ENCODE measurements at regions not wholly inside any gene's neighbourhood (a gene's known extent, or its start where the extent isn't known, plus 50 kb on each side); places are given as distances from the start of the nearest gene placed in this dataset.
"Not testable (repeated sequence)": the region's sequence is repeated elsewhere in the genome, so short reads cannot be mapped to it uniquely, and the experiment has no call there.

DNA sequence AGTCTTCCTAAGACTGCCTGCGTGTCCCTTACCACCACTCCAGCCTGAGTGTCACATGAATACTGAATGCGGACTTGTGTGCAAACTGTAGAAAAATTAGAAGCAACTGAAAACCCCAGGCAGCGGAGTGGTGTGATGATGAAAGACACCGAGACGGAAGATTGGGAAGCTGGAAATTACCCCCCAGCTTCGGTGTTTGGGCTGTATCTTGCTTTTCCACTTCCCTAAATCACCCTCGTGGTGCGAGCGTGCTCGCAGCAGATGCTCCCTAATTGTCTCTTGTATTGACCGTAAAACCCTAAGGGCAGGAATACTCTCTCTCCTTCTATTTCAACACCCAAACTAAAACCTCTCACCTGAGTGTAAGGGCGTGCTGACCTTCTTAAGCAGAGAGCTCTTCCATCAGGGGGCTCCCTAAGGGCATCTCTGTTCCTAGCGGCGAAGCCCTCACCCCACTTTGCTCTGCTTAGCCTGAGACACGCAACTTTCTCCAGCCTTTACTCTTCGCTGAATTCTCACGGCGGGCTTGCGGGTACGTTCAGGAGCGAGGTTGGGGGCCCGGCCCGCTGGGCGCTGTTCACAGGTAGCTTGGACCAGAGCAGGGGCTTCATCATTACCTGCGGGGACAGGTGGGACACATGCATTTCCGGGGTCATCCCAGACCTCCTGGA, 62.4 kb downstream of the CRYBB2 start:
- DNase-seq, result no peak

DNA sequence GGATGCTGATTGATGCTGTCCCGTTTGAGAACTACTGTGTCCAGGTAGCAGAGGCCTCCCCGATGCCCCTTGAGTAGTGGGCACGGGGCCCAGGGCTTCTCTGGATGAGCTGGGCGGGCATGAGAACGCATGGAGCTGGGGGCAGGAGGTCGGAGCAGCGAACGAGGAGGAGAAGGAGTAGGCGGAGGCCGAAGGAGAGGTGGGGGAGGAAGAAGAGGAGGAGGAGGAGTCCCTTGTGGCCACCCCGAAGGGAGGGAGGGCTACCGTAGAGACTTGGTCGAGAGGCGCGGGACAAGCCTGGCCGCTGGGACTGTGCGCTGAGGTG, 62.9 kb downstream of the CRYBB2 start:
- no peak for DNase-seq

DNA sequence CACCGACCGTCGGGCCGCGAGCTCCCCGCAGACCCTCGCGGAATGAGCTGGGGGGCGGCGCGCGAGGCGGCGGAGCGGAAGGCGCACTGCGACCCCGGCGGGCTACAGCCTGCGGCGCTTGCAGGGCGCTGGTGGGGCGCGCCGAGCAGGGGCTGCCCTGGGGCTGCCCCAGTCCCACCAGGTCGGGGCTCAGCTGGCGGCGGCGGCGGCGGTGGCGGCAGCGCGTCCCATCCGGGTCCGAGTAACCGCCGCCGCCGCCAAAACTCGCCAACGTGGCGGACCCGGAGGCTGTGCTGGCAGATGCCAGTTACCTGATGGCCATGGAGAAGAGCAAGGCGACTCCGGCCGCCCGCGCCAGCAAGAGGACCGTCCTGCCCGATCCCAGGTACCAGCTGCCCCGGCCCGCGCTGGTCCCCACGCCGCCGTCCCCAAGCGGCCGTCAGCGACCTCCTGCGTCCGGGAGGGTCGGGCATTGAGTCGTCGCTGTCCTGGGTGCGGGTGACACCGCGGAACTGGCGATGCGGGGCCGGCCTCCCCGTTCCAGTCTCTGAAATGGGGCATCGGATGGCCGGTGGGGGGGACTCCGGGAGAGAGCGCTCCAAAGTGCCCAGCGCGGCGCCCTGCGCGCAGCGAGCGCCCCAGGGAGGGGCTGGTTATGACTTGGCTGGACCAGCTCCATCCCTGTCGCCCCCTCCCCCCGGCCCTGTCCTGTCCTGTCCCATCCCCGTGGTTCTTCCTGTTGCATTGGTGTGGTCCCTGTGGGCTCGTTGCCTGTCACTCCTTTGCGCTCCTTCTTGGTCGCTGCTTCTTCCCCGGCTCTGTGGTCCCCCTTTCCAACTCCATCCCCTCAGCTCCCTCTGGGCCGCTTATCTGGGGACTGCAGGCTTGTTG, 63.5 kb downstream of the CRYBB2 start:
- DNase-seq, result no peak

DNA sequence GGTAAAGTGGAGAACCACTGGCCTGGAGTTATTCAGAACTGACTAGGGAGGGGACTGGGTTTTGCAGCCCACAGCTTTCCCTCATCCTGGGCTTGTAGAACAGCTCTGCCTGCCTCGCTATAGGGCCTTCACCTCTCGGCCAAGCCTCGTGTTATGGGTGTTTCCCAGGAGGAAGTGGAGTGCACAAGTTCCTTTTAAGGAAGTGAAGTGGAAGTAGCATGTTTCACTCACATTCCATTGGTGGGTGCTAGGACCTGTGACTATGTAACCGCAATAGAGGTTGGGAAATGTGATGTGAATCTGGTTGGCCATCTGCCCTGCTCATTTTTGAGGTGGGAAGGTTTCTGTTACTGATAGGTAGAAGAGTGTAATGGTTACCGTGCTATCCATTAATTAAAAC, 69.0 kb downstream of the CRYBB2 start:
- DNase-seq, result not testable (repeated sequence)

DNA sequence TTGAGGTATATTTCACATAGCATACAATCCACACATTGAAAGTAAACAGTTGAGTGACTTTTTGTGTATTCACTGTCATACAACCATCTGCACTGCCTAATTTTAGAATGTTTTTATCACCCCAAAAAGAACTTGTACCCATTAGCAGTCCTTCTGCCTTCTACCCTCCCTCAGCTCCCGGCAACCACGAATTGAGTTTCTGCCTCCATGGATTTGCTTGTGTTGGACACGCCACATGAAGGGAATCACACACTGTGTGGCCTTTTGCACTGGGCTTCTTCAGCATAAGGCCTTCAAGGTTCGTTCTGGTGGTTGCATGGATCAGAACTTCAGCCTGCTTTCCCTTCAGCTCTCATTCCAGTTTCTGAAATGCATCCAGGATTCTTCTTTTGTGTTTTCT, 82.5 kb downstream of the CRYBB2 start:
- DNase-seq, result not testable (repeated sequence)

DNA sequence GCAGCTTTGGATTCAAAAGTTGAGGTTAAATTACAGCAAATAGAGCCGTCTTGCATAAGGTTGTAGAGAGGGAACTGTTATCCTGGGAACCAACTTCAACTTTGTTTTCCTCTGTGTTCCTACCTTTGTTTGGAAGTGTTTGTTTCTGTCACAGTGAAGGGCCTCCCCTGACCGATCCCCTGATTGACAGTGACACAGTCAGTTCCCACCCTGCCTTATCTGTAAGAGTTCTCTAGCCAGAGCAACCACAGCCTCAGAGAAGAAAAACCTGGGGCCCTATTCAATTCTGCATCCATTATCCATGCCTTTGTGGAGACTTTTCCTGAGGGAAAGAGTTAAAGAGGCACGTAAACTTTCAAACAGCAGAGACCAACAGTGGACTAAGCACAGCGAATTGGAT, 90.1 kb downstream of the CRYBB2 start:
- not testable (repeated sequence) for DNase-seq

DNA sequence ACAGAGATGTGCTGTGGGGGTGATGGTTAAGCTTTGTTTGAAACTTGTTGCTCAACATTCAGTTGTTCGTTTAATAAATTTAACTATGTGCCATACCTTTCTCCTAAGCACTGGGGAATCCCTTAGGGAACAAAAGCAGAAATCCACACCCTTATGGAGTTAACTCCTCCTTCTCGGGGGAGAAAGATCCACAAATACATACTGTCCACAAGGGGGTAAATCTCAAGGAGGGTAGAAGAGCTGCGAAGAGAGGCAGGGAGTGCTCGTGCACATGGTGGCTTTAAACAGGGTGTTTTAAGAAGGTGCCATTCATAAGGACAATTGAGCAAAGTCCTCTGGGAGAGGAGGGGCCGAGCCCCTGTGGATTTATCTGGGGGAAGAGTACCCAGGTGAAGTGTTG, 92.5 kb downstream of the CRYBB2 start:
- not testable (repeated sequence) for DNase-seq

DNA sequence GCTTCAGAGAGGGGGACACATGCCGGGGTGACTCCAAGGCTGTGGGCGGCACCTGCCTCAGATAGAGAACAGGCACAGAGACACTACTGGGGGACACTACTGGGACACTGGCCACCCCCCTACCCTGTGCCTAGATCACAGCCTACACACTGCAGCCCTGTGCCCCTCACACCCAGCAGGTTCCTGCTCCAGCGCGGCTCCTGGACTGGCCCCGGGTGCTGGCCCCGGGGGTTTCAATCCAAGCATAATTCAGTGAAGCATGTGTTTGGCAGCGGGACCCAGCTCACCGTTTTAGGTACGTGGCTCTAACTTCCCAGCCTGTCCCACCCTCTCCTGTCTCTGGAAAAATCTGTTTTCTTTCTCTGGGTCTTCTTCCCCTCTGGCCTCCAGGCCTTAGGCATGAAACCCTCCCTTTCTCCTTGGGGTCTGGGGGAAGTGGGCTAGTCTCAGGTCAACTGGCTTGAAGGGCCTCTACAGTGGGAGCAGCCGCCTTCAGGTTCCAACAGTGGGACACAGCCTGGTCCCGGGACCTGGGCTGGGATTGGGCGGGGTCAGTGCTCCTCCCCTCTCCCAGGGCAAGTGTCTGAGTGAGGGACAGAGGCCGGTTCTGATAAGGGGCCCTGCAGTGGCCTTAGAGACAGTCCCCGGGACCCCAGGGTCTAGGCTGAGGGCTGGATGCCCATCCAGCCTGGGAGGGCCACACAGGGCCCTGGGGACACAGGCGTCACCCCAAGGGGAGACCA, 98.8 kb downstream of the CRYBB2 start:
- DNase-seq, result no peak

DNA sequence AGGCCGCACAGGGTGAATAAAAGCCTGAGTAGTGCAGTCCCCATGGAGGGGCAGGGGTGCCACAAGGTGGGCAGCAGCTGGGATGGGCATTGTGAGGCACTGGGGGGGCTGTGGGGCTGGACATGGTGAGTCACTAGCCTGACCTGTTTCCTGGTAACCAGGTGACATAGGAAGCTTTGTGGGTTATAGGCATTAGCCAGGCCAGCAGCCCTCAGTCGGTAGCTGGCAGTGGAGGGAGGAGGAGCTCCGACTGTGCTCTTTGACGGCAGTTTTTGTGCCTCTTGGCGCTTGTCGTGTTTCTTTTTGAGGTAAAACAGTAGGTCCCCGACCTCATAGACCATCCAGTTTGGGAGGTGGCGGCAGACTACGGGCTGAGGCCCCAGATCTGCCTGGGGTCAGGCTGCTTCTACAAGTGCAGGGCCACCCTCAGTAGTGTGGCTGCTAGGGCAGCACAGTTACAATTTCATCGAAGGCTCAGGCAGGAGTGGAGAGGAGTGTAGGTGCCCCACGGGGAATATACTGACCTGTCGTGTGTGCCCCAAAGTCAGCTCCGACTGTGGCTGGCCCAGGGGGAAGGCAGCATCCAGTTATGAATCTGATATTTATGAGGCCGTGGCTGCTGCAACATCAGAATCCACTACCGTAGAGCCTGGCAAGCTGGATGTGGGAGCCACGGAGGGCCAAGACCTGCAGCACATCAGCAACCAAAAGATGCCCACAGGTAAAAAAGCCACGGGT, 107.7 kb downstream of the CRYBB2 start:
- DNase-seq, result no peak

DNA sequence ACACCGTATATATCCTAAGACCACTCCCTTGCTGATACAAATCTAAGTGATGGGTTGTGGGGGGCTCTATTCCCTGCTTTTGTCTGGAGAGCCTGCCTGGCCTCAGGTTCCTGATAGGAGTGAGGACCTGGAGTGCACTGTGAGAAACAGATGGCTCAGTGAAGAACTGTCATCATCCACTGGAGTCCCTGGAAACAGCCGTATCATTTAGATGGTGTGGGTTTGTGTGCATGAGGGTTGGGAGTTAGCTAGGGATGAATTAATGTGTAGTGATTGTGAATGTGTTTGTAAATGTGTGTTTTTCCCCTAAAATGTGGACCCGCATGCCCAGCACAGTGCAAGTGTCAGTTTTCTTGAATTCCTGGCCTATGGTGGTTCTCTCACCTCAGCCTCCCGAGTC, 111.6 kb downstream of the CRYBB2 start:
- DNase-seq, result no peak

DNA sequence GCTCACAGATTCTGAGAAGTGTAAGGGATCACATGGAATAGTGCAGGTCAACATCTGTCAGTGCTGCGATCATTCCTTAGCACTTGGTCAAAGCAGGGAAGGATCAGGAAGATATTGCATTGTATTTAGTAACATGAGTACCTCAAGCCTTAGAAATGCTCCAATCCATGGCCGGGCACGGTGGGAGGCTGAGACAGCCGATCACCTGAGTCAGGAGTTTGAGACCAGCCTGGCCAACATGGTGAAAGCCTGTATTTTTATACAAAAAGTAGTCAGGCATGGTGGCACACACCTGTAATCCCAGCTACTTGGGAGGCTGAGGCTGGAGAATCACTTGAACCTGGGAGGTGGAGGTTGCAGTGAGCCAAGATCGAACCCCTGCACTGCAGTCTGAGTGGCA, 112.5 kb downstream of the CRYBB2 start:
- DNase-seq, result not testable (repeated sequence)

DNA sequence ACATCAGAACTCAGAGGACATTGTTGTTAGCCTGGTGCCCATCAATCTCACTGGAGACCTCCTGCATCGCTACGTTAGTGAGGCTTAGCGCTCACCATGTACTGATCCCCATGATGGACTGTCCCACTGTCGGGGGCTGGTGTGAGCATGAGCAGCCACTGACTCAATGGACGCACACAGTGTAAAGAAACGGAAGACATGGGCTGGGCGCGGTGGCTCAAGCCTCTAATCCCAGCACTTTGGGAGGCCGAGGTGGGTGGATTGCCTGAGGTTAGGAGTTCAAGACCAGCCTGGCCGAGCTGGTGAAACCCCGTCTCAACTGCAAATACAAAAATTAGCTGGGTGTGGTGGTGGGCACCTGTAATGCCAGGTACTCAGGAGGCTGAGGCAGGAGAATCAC, 112.9 kb downstream of the CRYBB2 start:
- DNase-seq, result no peak

DNA sequence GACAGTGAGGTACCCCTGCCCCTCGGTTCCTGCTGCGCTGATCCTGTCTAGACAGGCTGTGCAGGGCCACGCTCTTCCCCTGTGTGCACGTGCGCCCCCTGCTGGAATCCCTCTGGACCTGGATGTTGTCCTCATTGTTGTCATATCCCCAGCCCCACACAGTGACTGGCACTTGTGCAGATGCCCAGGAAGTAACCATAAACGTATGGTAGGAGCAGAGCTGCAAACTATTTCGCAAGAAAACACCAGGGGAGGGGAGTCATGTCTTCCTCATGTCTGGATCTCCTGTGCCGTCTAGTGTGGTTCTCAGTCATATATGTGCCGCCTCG, 114.7 kb downstream of the CRYBB2 start:
- DNase-seq, result no peak

DNA sequence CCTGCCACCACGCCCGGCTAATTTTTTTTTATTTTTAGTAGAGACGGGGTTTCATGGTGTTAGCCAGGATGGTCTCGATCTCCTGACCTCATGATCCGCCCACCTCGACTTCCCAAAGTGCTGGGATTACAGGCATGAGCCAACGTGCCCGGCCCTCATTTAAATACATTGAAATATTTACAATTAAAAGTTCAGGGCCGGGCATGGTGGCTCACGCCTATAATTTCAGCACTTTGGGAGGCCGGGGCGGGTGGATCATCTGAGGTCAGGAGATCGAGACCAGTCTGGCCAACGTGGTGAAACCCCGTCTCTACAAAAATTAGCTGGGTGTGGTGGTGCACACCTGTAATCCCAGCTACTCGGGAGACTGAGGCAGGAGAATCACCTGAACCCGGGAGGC, 115.2 kb downstream of the CRYBB2 start:
- DNase-seq, result not testable (repeated sequence)

DNA sequence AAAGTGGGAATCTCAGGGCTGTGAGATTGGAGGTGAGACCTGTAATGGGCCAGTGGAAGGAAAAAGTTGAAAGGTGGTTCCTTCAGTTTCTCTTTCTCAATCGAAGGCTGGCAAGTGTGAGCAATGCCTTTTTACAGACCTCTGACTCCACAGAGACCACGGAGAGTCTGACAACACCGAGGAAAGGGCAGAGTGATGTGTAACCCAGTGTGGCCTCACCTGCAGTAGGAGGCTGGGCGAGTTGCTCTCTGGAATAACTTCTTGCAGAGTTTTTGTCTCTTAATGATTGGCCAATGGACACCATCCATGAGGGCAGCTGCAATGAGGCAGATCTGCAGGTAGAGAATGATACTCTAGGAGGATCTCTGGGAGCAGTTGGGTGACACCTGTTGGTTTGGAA, 115.8 kb downstream of the CRYBB2 start:
- DNase-seq, result not testable (repeated sequence)

DNA sequence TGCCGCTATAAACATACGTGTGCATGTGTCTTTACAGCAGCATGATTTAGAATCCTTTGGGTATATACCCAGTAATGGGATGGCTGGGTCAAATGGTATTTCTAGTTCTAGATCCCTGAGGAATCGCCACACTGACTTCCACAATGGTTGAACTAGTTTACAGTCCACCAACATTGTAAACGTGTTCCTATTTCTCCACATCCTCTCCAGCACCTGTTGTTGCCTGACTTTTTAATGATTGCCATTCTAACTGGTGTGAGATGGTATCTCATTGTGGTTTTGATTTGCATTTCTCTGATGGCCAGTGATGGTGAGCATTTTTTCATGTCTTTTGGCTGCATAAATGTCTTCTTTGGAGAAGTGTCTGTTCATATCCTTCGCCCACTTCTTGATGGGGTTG, 121.1 kb downstream of the CRYBB2 start:
- DNase-seq, result not testable (repeated sequence)

DNA sequence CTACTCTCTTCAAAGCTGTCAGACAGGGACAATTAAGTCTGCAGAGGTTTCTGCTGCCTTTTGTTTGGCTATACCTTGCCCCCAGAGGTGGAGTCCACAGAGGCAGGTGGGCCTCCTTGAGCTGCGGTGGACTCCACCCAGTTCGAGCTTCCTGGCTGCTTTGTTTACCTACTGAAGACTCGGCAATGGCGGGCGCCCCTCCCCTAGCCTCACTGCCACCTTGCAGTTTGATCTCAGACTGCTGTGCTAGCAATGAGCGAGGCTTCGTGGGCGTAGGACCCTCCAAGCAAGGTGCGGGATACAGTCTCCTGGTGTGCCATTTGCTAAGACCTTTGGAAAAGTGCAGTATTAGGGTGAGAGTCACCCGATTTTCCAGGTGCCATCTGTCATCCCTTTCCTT, 124.9 kb downstream of the CRYBB2 start:
- DNase-seq, result not testable (repeated sequence)

DNA sequence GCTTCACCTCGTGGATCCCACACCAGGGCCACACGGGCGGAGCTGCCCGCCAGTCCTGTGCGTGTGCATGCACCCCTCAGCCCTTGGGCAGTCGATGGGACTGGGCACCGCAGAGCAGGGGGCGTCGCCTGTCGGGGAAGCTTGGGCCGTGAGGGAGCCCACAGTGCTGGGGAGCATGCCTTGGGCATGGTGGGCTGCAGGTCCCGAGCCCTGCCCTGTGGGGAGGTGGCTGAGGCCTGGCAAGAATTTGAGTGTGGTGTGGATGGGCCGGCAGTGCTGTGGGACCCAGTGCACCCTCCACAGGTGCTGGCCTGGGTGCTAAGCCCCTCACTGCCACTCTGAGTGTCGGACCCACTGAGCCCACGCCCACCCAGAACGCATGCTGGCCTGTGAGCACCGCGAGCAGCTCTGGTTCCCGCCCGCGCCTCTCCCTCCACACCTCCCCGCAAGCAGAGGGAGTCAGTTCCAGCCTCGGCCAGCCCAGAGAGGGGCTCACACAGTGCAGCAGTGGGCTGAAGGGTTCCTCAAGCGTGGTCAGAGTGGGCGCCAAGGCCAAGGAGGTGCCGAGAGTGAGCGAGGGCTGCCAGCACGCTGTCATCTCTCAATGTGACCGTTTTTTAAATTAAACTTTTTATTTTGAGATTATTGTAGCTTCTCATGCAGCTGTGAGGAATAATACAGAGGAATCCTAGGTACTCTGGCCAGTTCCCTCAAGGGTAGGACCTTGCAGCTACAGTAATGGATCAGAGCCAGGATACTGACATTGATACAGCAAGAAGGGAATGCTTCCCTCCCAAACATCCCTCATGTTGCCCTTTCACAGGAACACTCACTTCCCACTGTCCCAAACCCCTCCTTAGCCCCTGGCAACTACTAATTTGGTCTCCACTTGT, 127.7 kb downstream of the CRYBB2 start:
- no peak for DNase-seq

DNA sequence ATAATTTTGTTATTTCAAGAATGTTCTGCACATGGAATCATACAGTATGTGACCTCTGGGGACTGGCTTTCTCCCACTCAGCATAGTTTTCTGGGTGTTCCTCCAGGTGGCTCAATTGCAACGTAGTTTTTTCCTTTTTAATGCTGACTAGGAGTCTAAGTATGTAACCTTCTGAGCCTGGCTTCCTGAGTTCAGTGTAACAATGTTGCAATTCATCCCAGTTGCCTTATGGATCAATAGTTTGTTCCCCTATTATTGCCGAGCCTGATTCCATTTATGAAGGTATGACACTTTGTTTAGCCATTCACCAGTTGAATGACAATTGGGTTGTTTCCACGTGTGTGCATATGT, 128.3 kb downstream of the CRYBB2 start:
- DNase-seq, result no peak

DNA sequence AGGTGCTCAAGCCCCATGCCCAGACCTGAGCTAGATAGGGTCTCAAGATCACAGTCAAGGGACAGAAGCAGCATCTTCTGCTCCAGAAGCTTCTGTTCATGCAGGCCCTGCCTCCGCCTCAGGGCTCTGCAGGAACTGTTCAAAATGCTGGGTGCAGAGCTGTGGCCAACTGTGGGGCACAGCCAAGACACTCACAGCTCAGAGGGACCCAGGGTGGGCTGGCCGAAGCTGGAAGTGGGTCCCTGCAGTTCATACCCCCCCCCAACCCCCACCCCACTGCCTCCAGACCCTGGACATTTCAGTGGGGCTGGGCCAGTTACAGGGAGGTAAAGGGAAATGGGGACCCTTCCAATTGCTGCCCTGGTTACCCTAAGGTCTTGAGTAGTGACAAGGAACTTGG, 129.0 kb downstream of the CRYBB2 start:
- no peak for DNase-seq

DNA sequence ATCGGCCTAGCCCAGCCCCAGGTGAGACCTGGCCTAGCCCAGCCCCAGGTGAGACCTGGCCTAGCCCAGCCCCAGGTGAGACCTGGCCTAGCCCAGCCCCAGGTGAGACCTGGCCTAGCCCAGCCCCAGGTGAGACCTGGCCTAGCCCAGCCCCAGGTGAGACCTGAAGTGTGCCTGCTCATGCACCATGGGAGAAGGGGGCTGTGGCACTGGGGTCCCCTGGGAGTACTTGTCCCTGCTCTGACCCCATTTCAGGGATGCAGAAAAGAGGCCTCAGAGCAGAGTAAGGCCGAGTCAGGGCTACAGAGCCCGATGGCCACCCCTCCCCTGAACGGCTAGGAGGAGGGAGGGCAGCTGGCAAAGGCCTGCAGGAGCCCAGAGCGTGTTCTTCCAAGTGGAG, 129.6 kb downstream of the CRYBB2 start:
- DNase-seq, result not testable (repeated sequence)

DNA sequence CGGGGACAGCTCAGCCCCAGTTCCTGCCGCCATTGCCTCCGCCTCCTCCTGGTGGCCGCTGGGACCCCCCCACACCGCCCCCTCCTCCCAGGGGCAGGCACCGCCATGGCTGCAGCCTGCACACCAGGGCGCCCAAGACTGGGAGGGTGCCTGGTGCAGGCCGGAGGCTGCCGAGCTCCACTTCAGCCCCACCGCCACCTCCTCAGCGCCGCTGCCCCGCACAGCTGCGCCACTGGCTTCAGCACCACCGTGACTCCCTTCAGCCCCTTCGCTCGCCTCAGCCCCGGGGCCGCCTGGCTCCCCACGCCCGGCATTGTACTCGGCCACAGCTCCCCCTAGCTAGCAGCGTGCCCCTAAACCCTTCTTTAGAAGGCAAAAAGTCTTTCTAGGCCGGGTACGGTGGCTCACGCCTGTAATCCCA, 131.1 kb downstream of the CRYBB2 start:
- DNase-seq, result no peak

Data from NCI-H2171 (cell line).